ENCODE measurements at regions not wholly inside any gene's neighbourhood (a gene's known extent, or its start where the extent isn't known, plus 50 kb on each side); places are given as distances from the start of the nearest gene placed in this dataset.
"Not testable (repeated sequence)": the region's sequence is repeated elsewhere in the genome, so short reads cannot be mapped to it uniquely, and the experiment has no call there.

DNA sequence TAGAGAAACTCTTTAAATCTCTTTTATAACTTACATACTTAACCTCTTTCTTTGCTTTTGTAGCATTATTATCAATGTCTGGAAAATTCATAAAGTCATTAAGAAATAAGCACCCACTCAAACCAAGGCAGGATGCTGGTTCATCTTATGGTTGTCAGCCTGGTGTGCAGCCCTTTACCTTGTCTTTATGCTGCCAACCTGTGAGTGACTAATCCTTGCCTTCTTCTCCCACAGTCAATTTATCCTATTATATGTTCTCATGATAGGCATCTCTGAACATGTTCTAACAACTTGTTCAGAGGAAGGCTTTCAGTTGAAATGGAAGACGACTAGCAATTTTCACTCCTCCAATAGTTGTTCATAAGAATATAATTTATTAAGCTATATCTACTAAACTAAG lies 186.9 kb upstream of the CAND1 start:
- no peak for DNase-seq
- no peaks in the 10 kb centered on the region for H3K9me3 ChIP-seq (ENCODE audit: control insufficient read depth, low read length)
- intact Hi-C loops (cut with DNase I), result no loop called here

DNA sequence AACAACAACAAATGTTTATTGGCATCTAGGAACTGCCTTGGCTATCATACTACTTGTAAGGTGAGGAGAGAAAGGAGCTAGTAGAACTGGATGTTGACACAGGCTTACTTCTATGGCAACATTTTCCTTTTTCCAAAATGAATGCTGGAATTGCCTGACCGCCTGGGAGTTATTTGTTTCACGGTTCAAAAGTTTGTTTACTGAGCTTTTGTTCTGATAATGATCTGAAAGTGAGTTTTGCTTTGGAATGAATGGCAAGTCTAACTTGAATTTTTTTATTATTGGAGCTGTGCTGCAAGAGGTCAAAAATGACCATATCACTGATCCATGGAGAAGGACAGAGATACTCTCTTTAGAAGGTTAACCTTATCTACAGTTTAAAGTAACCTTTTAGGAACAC lies 183.5 kb upstream of the CAND1 start:
- intact Hi-C loops (cut with DNase I), result no loop called here

More for the DNA sequence above, 186.9 kb upstream of the CAND1 start:
- no peaks in the 10 kb centered on the region for H3K36me3 ChIP-seq (ENCODE audit: control insufficient read depth in 1 of 2, insufficient read depth in 2 of 2, low read length in 1 of 2)
- no peaks in the 10 kb centered on the region for H3K27me3 ChIP-seq (ENCODE audit: control insufficient read depth in 1 of 2, insufficient read depth in 2 of 2, low read length in 1 of 2)
- H3K27ac ChIP-seq (ENCODE audit: low read depth in 1 of 2, low read length in 2 of 2), result no peak overlapping the region
- ATAC-seq (ENCODE audit: low FRiP score), result no peak
- no peak overlapping the region for H3K4me3 ChIP-seq (ENCODE audit: low read length in 2 of 2)
- H3K4me1 ChIP-seq (ENCODE audit: control insufficient read depth in 1 of 2, insufficient read depth in 2 of 2, low read length in 2 of 2), result no peaks in the 10 kb centered on the region
- 49 to 74% methylated on average over 1 of the region's 1 CpG for WGBS, 2 donors

DNA sequence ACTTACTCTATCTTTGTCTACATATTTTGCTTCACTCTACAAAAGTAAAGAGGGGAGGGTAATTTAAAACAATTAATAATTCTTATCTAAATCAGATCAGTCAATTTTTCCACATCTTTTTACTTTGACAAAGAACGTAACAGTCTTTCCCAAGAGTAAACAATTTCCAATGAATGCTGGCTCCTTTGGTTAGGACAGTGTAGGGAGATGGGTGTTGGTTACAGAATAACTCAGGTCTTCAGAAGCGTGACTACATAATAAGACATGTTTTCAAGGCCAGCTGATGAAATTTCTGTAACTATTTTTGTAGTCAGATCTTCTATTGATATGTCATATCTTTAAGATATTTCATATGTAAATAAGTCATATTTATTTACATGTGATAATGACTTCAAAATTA lies 183.0 kb upstream of the CAND1 start:
- H3K27ac ChIP-seq (ENCODE audit: low read depth in 1 of 2, low read length in 2 of 2), result no peak overlapping the region
- ATAC-seq (ENCODE audit: low FRiP score) (no peak), DNase-seq (no peak)
- WGBS, 2 donors, result 70 to 73% methylated on average over 2 of the region's 2 CpGs
- no peaks in the 10 kb centered on the region for H3K4me1 ChIP-seq (ENCODE audit: control insufficient read depth in 1 of 2, insufficient read depth in 2 of 2, low read length in 2 of 2)
- no peaks in the 10 kb centered on the region for H3K27me3 ChIP-seq (ENCODE audit: control insufficient read depth in 1 of 2, insufficient read depth in 2 of 2, low read length in 1 of 2)
- intact Hi-C loops (cut with DNase I), result no loop called here
- no peaks in the 10 kb centered on the region for H3K9me3 ChIP-seq (ENCODE audit: control insufficient read depth, low read length)
- no peak overlapping the region for H3K4me3 ChIP-seq (ENCODE audit: low read length in 2 of 2)
- H3K36me3 ChIP-seq (ENCODE audit: control insufficient read depth in 1 of 2, insufficient read depth in 2 of 2, low read length in 1 of 2), result no peaks in the 10 kb centered on the region

More for the DNA sequence above, 183.5 kb upstream of the CAND1 start:
- DNase-seq (no peak), ATAC-seq (ENCODE audit: low FRiP score) (no peak)
- no peak overlapping the region for H3K4me3 ChIP-seq (ENCODE audit: low read length in 2 of 2)
- H3K27me3 ChIP-seq (ENCODE audit: control insufficient read depth in 1 of 2, insufficient read depth in 2 of 2, low read length in 1 of 2), result no peaks in the 10 kb centered on the region
- no peaks in the 10 kb centered on the region for H3K36me3 ChIP-seq (ENCODE audit: control insufficient read depth in 1 of 2, insufficient read depth in 2 of 2, low read length in 1 of 2)
- 66 to 71% methylated on average over 2 of the region's 2 CpGs for WGBS, 2 donors
- H3K4me1 ChIP-seq (ENCODE audit: control insufficient read depth in 1 of 2, insufficient read depth in 2 of 2, low read length in 2 of 2), result no peaks in the 10 kb centered on the region
- H3K9me3 ChIP-seq (ENCODE audit: control insufficient read depth, low read length), result no peaks in the 10 kb centered on the region
- no peak overlapping the region for H3K27ac ChIP-seq (ENCODE audit: low read depth in 1 of 2, low read length in 2 of 2)

DNA sequence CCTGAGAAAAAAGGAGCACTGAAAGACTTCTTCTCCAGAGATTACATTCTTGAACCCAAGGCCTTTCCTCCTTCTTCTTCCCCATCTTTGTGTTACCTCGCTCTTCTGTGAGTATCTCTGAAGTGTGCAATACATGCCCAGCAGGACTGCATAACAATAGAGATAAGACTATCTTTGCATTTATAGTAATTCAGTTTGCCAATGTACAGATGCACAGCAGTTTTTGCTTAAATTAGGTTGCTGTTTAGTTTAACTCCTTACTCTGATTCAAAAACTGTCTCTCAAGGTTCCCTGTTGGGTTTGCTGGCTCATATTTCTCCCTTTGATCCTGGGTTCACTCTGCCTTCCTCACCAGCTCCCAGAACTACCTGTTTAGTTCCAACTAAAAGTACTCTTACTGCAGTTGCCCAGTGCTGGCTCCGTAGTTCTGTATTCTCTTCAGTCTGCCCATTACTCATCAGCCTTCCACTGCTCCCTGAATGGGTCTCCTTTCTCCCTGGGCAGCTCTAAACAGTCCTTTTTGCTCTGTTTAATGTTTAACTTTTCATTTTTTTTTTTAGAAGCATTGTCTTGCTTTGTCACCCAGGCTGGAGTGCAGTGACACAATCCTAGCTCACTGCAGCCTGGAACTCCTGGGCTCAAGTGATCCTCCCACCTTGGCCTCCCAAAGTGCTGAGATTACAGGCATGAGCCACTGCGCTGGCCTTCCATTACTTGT lies 180.6 kb upstream of the CAND1 start:
- Histone ChIP-seq H3K36me3 (ENCODE audit: control insufficient read depth in 1 of 2, insufficient read depth in 2 of 2, low read length in 1 of 2) (no peaks in the 10 kb centered on the region), H3K4me3 (ENCODE audit: low read length in 2 of 2) (no peak overlapping the region), H3K27ac (ENCODE audit: low read depth in 1 of 2, low read length in 2 of 2) (no peak overlapping the region), H3K27me3 (ENCODE audit: control insufficient read depth in 1 of 2, insufficient read depth in 2 of 2, low read length in 1 of 2) (no peaks in the 10 kb centered on the region), H3K9me3 (ENCODE audit: control insufficient read depth, low read length) (peaks cover 1% of the 10 kb centered on the region), H3K4me1 (ENCODE audit: control insufficient read depth in 1 of 2, insufficient read depth in 2 of 2, low read length in 2 of 2) (no peaks in the 10 kb centered on the region)
- intact Hi-C loops (cut with DNase I), result no loop called here
- WGBS, 2 donors, result 71 to 78% methylated on average over 3 of the region's 3 CpGs
- no peak for DNase-seq
- no peak for ATAC-seq (ENCODE audit: low FRiP score)

DNA sequence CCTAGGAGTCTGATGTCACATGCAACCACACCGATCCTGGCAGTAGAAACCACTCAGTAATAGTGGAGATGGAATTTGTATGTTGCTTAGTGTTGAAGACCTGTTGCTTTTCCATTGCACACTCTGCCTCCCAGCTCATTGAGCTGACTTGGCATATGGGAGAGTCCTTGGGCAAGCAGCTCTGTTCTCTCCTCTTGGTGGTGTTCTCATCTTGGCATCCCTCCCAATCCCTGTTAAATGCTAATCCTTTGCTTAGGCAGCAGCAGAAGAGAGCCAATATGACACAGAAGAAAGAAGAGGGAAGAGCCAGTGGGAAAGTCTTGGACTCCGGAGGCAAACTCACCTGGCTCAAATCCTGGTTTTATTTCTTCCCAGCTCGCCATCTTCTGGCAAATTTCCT lies 178.0 kb upstream of the CAND1 start:
- intact Hi-C loops (cut with DNase I), result no loop called here

DNA sequence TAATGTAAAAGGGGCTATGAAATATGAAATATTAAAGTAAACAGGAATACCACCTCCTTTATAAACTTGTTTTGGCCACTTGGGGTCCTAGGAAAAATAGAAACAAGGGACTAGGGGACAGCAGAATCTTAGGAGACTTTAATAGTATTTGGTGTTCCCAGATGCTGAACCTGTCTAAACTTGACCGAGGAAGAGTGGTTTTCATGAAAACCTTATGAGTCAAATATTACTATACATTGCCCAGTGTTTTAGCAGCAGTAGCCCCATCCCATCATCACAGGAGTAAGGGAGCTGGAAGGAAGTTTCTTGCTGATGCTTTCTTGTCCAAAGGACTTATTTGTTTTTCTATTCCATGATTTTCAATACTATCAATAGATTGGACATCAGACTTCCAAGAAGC lies 177.5 kb upstream of the CAND1 start:
- H3K36me3 ChIP-seq (ENCODE audit: control insufficient read depth in 1 of 2, insufficient read depth in 2 of 2, low read length in 1 of 2), result no peaks in the 10 kb centered on the region
- no peak overlapping the region for H3K27ac ChIP-seq (ENCODE audit: low read depth in 1 of 2, low read length in 2 of 2)
- H3K4me1 ChIP-seq (ENCODE audit: control insufficient read depth in 1 of 2, insufficient read depth in 2 of 2, low read length in 2 of 2), result no peaks in the 10 kb centered on the region
- ATAC-seq (ENCODE audit: low FRiP score) (no peak), DNase-seq (no peak)
- WGBS, 2 donors, result 89 to 90% methylated on average over 1 of the region's 1 CpG
- no peak overlapping the region for H3K4me3 ChIP-seq (ENCODE audit: low read length in 2 of 2)
- intact Hi-C loops (cut with DNase I), result no loop called here
- peaks cover 1% of the 10 kb centered on the region for H3K9me3 ChIP-seq (ENCODE audit: control insufficient read depth, low read length)
- H3K27me3 ChIP-seq (ENCODE audit: control insufficient read depth in 1 of 2, insufficient read depth in 2 of 2, low read length in 1 of 2), result no peaks in the 10 kb centered on the region

More for the DNA sequence above, 178.0 kb upstream of the CAND1 start:
- H3K27me3 ChIP-seq (ENCODE audit: control insufficient read depth in 1 of 2, insufficient read depth in 2 of 2, low read length in 1 of 2), result no peaks in the 10 kb centered on the region
- 71 to 72% methylated on average over 3 of the region's 3 CpGs for WGBS, 2 donors
- no peaks in the 10 kb centered on the region for H3K36me3 ChIP-seq (ENCODE audit: control insufficient read depth in 1 of 2, insufficient read depth in 2 of 2, low read length in 1 of 2)
- H3K9me3 ChIP-seq (ENCODE audit: control insufficient read depth, low read length), result peaks cover 1% of the 10 kb centered on the region
- no peak overlapping the region for H3K27ac ChIP-seq (ENCODE audit: low read depth in 1 of 2, low read length in 2 of 2)
- DNase-seq (no peak), ATAC-seq (ENCODE audit: low FRiP score) (no peak)
- H3K4me1 ChIP-seq (ENCODE audit: control insufficient read depth in 1 of 2, insufficient read depth in 2 of 2, low read length in 2 of 2), result no peaks in the 10 kb centered on the region
- no peak overlapping the region for H3K4me3 ChIP-seq (ENCODE audit: low read length in 2 of 2)

DNA sequence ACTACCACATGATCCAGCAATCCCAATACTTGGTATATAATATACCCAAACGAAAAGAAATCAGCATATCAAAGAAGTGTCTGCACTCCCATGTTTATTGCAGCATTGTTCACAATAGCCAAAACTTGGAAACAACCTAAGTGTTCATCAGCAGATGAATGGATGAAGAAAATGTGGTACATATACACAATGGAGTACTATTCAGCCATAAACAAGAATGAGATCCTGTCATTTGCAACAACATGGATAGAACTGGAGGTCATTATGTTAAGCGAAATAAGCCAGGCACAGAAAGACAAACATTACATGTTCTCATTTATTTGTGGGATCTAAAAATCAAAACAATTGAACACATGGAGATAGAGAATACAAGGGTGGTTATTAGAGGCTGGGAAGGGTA lies 176.2 kb upstream of the CAND1 start:
- intact Hi-C loops (cut with DNase I), result not testable (repeated sequence)

DNA sequence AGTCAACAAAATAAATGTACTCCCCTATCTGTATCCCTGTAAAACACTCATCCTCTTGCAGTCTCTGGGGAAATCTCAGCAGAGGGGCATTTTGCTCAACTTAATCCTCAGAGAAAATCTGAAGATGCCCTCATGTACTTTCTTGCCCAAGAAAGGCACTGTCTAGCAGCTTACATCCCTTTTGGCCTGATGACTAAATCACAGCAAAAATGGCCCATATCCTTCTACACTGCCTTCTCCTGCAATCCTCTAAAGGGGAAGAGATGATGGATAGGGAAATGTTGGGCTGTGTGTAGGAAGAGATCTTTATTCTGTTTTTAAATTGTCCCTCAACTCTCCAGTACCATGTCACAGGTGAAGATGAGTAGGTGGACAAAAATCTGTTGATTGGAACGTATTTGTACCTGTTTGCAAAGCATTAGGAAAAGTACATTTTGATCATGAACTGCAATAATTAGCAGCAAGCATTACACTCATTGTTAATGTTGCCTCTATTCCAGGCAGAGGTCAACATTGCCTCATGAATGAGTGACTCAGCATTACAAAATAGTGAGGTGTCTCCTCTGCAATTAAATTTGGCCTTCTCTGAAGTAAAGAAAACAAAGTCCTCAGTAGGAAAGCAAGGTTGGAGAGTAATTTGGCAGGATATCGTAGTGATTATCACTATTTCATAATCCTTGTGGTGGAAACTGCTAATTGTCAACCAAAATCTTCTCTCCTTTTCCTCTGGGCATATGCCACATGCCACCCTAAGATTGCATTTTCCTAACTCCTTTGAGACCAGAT lies 172.4 kb upstream of the CAND1 start:
- no peak overlapping the region for H3K4me3 ChIP-seq (ENCODE audit: low read length in 2 of 2)
- no peak for DNase-seq
- peak; percentile 77 for ATAC-seq (ENCODE audit: low FRiP score)
- no peaks in the 10 kb centered on the region for H3K9me3 ChIP-seq (ENCODE audit: control insufficient read depth, low read length)
- intact Hi-C loops (cut with DNase I), result no loop called here
- H3K36me3 ChIP-seq (ENCODE audit: control insufficient read depth in 1 of 2, insufficient read depth in 2 of 2, low read length in 1 of 2), result no peaks in the 10 kb centered on the region
- no peaks in the 10 kb centered on the region for H3K27me3 ChIP-seq (ENCODE audit: control insufficient read depth in 1 of 2, insufficient read depth in 2 of 2, low read length in 1 of 2)
- H3K4me1 ChIP-seq (ENCODE audit: control insufficient read depth in 1 of 2, insufficient read depth in 2 of 2, low read length in 2 of 2), result no peaks in the 10 kb centered on the region
- WGBS, 2 donors, result 62 to 66% methylated on average over 2 of the region's 2 CpGs
- no peak overlapping the region for H3K27ac ChIP-seq (ENCODE audit: low read depth in 1 of 2, low read length in 2 of 2)

More for the DNA sequence above, 176.2 kb upstream of the CAND1 start:
- H3K4me3 ChIP-seq (ENCODE audit: low read length in 2 of 2); H3K27ac ChIP-seq (ENCODE audit: low read depth in 1 of 2, low read length in 2 of 2); H3K36me3 ChIP-seq (ENCODE audit: control insufficient read depth in 1 of 2, insufficient read depth in 2 of 2, low read length in 1 of 2); H3K9me3 ChIP-seq (ENCODE audit: control insufficient read depth, low read length); DNase-seq; H3K27me3 ChIP-seq (ENCODE audit: control insufficient read depth in 1 of 2, insufficient read depth in 2 of 2, low read length in 1 of 2); H3K4me1 ChIP-seq (ENCODE audit: control insufficient read depth in 1 of 2, insufficient read depth in 2 of 2, low read length in 2 of 2); ATAC-seq (ENCODE audit: low FRiP score): not testable (repeated sequence)
- 91% methylated on average over 2 of the region's 2 CpGs for WGBS, 2 donors

DNA sequence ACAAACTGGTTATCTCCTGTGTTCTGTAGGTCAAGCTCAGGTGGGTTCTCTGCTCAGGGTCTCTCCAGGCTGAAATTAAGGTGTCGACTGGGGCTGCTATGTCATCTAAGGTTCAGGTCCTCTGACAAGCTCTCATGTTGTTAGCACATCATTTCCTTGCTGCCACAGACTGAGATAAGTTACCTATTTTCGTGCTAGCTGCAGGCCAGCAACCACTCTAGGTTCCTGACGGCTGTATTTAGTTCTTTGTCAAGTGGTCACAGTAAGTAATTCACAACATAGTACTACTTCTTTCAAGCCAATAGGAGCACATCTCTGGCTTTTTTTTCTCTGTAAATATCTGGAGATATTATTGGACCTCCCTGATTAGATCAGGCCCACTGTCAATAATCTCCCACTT lies 169.3 kb upstream of the CAND1 start:
- Histone ChIP-seq H3K4me3 (ENCODE audit: low read length in 2 of 2) (no peak overlapping the region), H3K9me3 (ENCODE audit: control insufficient read depth, low read length) (peaks cover 1% of the 10 kb centered on the region), H3K4me1 (ENCODE audit: control insufficient read depth in 1 of 2, insufficient read depth in 2 of 2, low read length in 2 of 2) (no peaks in the 10 kb centered on the region), H3K36me3 (ENCODE audit: control insufficient read depth in 1 of 2, insufficient read depth in 2 of 2, low read length in 1 of 2) (no peaks in the 10 kb centered on the region), H3K27ac (ENCODE audit: low read depth in 1 of 2, low read length in 2 of 2) (no peak overlapping the region), H3K27me3 (ENCODE audit: control insufficient read depth in 1 of 2, insufficient read depth in 2 of 2, low read length in 1 of 2) (no peaks in the 10 kb centered on the region)
- intact Hi-C loops (cut with DNase I), result no loop called here
- DNase-seq (no peak), ATAC-seq (ENCODE audit: low FRiP score) (no peak)
- 51 to 62% methylated on average over 3 of the region's 3 CpGs for WGBS, 2 donors
